GM19328 (cell line): ENCODE measurements at regions not wholly inside any gene's neighbourhood (a gene's known extent, or its start where the extent isn't known, plus 50 kb on each side); places are given as distances from the start of the nearest gene placed in this dataset.

Experiments
- ATAC-seq: cut with Tn5 transposase; IDR thresholded peaks from one replicate; pipeline ENCODE4 v1.9.1; 2021; ENCODE audit warnings: mild to moderate bottlenecking, moderate library complexity; ENCODE audit not compliant: unreplicated experiment

GRCh38 chr12:115160271-115161128 is 476.5 kb upstream of the TBX3 start:
- no peak for ATAC-seq

GRCh38 chr12:115158816-115159215 is 474.8 kb upstream of the TBX3 start:
- ATAC-seq: no peak

- ATAC-seq: no peak
These were observed 472.0 kb upstream of the TBX3 start for GRCh38 chr12:115155665-115156645.

- ATAC-seq: no peak
These were observed 465.9 kb upstream of the TBX3 start for GRCh38 chr12:115149685-115150378.

- no peak for ATAC-seq
These were observed 465.3 kb upstream of the TBX3 start for GRCh38 chr12:115149279-115149678.

GRCh38 chr12:115147916-115148315 is 463.9 kb upstream of the TBX3 start:
- ATAC-seq: no peak

GRCh38 chr12:115146453-115146852 is 462.5 kb upstream of the TBX3 start:
- no peak for ATAC-seq

GRCh38 chr12:115144425-115144824 is 460.4 kb upstream of the TBX3 start:
- no peak for ATAC-seq

- ATAC-seq: no peak
These were observed 457.1 kb upstream of the TBX3 start for GRCh38 chr12:115140981-115141655.

- ATAC-seq: no peak
These were observed 454.0 kb upstream of the TBX3 start for GRCh38 chr12:115137812-115138521.

- no peak for ATAC-seq
These were observed 451.8 kb upstream of the TBX3 start for GRCh38 chr12:115135800-115136211.

GRCh38 chr12:115134298-115134697 is 450.3 kb upstream of the TBX3 start:
- ATAC-seq: no peak

- no peak for ATAC-seq
These were observed 448.9 kb upstream of the TBX3 start for GRCh38 chr12:115132905-115133304.

- no peak for ATAC-seq
These were observed 448.2 kb upstream of the TBX3 start for GRCh38 chr12:115132145-115132544.

GRCh38 chr12:115129727-115130126 is 445.8 kb upstream of the TBX3 start:
- no peak for ATAC-seq

GRCh38 chr12:115121053-115121452 is 437.1 kb upstream of the TBX3 start:
- no peak for ATAC-seq

GRCh38 chr12:115118177-115118724 is 434.3 kb upstream of the TBX3 start:
- ATAC-seq: no peak

GRCh38 chr12:115114140-115114539 is 430.2 kb upstream of the TBX3 start:
- no peak for ATAC-seq

- ATAC-seq: no peak
These were observed 425.9 kb upstream of the TBX3 start for GRCh38 chr12:115109863-115110262.
